NB4 (cell line): ENCODE measurements at regions not wholly inside any gene's neighbourhood (a gene's known extent, or its start where the extent isn't known, plus 50 kb on each side); places are given as distances from the start of the nearest gene placed in this dataset.

Experiments
- CTCF ChIP-seq: IDR thresholded peaks from one replicate; pipeline ENCODE4 v1.5.1; 2012; ENCODE audit warnings: low read depth, low read length
- MYC ChIP-seq: IDR thresholded peaks from 2 replicates; pipeline ENCODE4 v1.6.1; 2011; ENCODE audit warnings: low read depth, low read length
- POLR2A ChIP-seq: IDR thresholded peaks from 2 replicates; pipeline ENCODE4 v1.6.1; 2011; ENCODE audit warnings: mild to moderate bottlenecking; ENCODE audit not compliant: insufficient read length; ENCODE audit errors: extremely low read depth

DNA sequence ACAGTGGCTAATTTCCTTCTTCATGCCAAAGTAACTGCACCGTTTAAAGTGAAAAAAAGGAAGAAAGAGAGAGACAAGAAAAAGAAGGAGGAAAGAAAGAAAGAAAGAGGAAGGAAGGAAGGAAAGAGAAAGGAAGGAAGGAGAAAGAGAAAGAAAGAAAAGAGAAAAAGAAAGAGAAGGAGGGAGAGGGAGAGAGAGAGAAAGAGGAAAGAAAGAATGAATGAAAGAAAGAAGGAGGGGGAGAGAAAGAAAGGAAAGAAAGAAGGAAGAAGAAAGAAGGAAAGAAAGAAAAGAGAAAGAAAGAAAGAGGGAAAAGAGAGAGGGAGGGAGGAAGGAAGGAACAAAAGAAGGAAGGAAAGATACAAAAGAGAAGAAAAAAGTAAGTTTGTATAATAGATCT is 100.6 kb downstream of the GTPBP8 start:
- TF ChIP-seq CTCF = no peak
- no peak for TF ChIP-seq POLR2A
- TF ChIP-seq MYC = no peak
